ENCODE measurements at regions not wholly inside any gene's neighbourhood (a gene's known extent, or its start where the extent isn't known, plus 50 kb on each side); places are given as distances from the start of the nearest gene placed in this dataset.

GRCh38 chr4:177064729-177065394 is 244.8 kb upstream of the NEIL3 start:
- no peak for DNase-seq (ENCODE audit: low spot score in 2 of 2)

GRCh38 chr4:177066746-177067145 is 242.9 kb upstream of the NEIL3 start:
- Mint-ChIP-seq H3K27me3 (no peaks in the 10 kb centered on the region), H3K27ac (no peak overlapping the region), H3K4me3 (no peak overlapping the region), H3K4me1 (no peaks in the 10 kb centered on the region), H3K36me3 (no peaks in the 10 kb centered on the region), H3K9me3 (peaks cover 3% of the 10 kb centered on the region)
- DNase-seq (ENCODE audit: low spot score in 2 of 2) (no peak), ATAC-seq (ENCODE audit: low read depth) (no peak)

More at GRCh38 chr4:177064729-177065394, 244.8 kb upstream of the NEIL3 start:
- no peaks in the 10 kb centered on the region for H3K36me3 Mint-ChIP-seq
- H3K27ac Mint-ChIP-seq, result no peak overlapping the region
- no peak for ATAC-seq (ENCODE audit: low read depth)
- no peaks in the 10 kb centered on the region for H3K4me1 Mint-ChIP-seq
- no peaks in the 10 kb centered on the region for H3K27me3 Mint-ChIP-seq
- peaks cover 3% of the 10 kb centered on the region for H3K9me3 Mint-ChIP-seq
- no peak overlapping the region for H3K4me3 Mint-ChIP-seq

- H3K4me1 Mint-ChIP-seq, result no peaks in the 10 kb centered on the region
- ATAC-seq (ENCODE audit: low read depth) (no peak), DNase-seq (ENCODE audit: low spot score in 2 of 2) (no peak)
- no peaks in the 10 kb centered on the region for H3K27me3 Mint-ChIP-seq
- no peaks in the 10 kb centered on the region for H3K36me3 Mint-ChIP-seq
- no peak overlapping the region for H3K4me3 Mint-ChIP-seq
- H3K9me3 Mint-ChIP-seq, result no peaks in the 10 kb centered on the region
- H3K27ac Mint-ChIP-seq, result no peak overlapping the region
These were observed 239.1 kb upstream of the NEIL3 start for GRCh38 chr4:177070533-177071058.

GRCh38 chr4:177077095-177077971 is 232.3 kb upstream of the NEIL3 start:
- no peaks in the 10 kb centered on the region for H3K27me3 Mint-ChIP-seq
- no peak for ATAC-seq (ENCODE audit: low read depth)
- H3K4me3 Mint-ChIP-seq, result no peak overlapping the region
- no peaks in the 10 kb centered on the region for H3K4me1 Mint-ChIP-seq
- DNase-seq (ENCODE audit: low spot score in 2 of 2), result no peak
- no peak overlapping the region for H3K27ac Mint-ChIP-seq
- no peaks in the 10 kb centered on the region for H3K9me3 Mint-ChIP-seq
- no peaks in the 10 kb centered on the region for H3K36me3 Mint-ChIP-seq

GRCh38 chr4:177079327-177079726 is 230.3 kb upstream of the NEIL3 start:
- Mint-ChIP-seq H3K36me3 (no peaks in the 10 kb centered on the region), H3K4me3 (no peak overlapping the region), H3K27ac (no peak overlapping the region), H3K27me3 (no peaks in the 10 kb centered on the region), H3K4me1 (no peaks in the 10 kb centered on the region), H3K9me3 (no peaks in the 10 kb centered on the region)
- DNase-seq (ENCODE audit: low spot score in 2 of 2) (no peak), ATAC-seq (ENCODE audit: low read depth) (no peak)

GRCh38 chr4:177080388-177080787 is 229.3 kb upstream of the NEIL3 start:
- Mint-ChIP-seq H3K27me3 (no peaks in the 10 kb centered on the region), H3K27ac (no peak overlapping the region), H3K36me3 (no peaks in the 10 kb centered on the region), H3K9me3 (no peaks in the 10 kb centered on the region), H3K4me1 (no peaks in the 10 kb centered on the region), H3K4me3 (no peak overlapping the region)
- DNase-seq (ENCODE audit: low spot score in 2 of 2) (no peak), ATAC-seq (ENCODE audit: low read depth) (no peak)

GRCh38 chr4:177087060-177087459 is 222.6 kb upstream of the NEIL3 start:
- Mint-ChIP-seq H3K27me3 (no peaks in the 10 kb centered on the region), H3K27ac (no peak overlapping the region), H3K36me3 (no peaks in the 10 kb centered on the region), H3K4me3 (no peak overlapping the region), H3K4me1 (no peaks in the 10 kb centered on the region), H3K9me3 (no peaks in the 10 kb centered on the region)
- ATAC-seq (ENCODE audit: low read depth), result no peak
- DNase-seq (ENCODE audit: low spot score in 2 of 2), result no peak

- DNase-seq (ENCODE audit: low spot score in 2 of 2) (no peak), ATAC-seq (ENCODE audit: low read depth) (no peak)
- Mint-ChIP-seq H3K27me3 (no peaks in the 10 kb centered on the region), H3K27ac (no peak overlapping the region), H3K4me1 (no peaks in the 10 kb centered on the region), H3K36me3 (no peaks in the 10 kb centered on the region), H3K4me3 (no peak overlapping the region), H3K9me3 (no peaks in the 10 kb centered on the region)
These were observed 222.2 kb upstream of the NEIL3 start for GRCh38 chr4:177087499-177087898.

- Mint-ChIP-seq H3K9me3 (no peaks in the 10 kb centered on the region), H3K27me3 (no peaks in the 10 kb centered on the region), H3K36me3 (no peaks in the 10 kb centered on the region), H3K4me1 (no peaks in the 10 kb centered on the region), H3K27ac (no peak overlapping the region), H3K4me3 (no peak overlapping the region)
- DNase-seq (ENCODE audit: low spot score in 2 of 2) (no peak), ATAC-seq (ENCODE audit: low read depth) (no peak)
These were observed 218.2 kb upstream of the NEIL3 start for GRCh38 chr4:177091515-177091914.

GRCh38 chr4:177092807-177093206 is 216.9 kb upstream of the NEIL3 start:
- H3K4me3 Mint-ChIP-seq, result no peak overlapping the region
- H3K27ac Mint-ChIP-seq, result no peak overlapping the region
- no peaks in the 10 kb centered on the region for H3K4me1 Mint-ChIP-seq
- ATAC-seq (ENCODE audit: low read depth) (no peak), DNase-seq (ENCODE audit: low spot score in 2 of 2) (no peak)
- H3K36me3 Mint-ChIP-seq, result no peaks in the 10 kb centered on the region
- H3K27me3 Mint-ChIP-seq, result no peaks in the 10 kb centered on the region
- no peaks in the 10 kb centered on the region for H3K9me3 Mint-ChIP-seq

- Mint-ChIP-seq H3K36me3 (no peaks in the 10 kb centered on the region), H3K4me3 (no peak overlapping the region), H3K27me3 (no peaks in the 10 kb centered on the region), H3K27ac (no peak overlapping the region), H3K9me3 (no peaks in the 10 kb centered on the region), H3K4me1 (no peaks in the 10 kb centered on the region)
- ATAC-seq (ENCODE audit: low read depth) (no peak), DNase-seq (ENCODE audit: low spot score in 2 of 2) (no peak)
These were observed 215.7 kb upstream of the NEIL3 start for GRCh38 chr4:177093964-177094363.

GRCh38 chr4:177097291-177097690 is 212.4 kb upstream of the NEIL3 start:
- no peak for ATAC-seq (ENCODE audit: low read depth)
- Mint-ChIP-seq H3K27me3 (no peaks in the 10 kb centered on the region), H3K36me3 (no peaks in the 10 kb centered on the region), H3K27ac (no peak overlapping the region), H3K4me1 (no peaks in the 10 kb centered on the region), H3K4me3 (no peak overlapping the region), H3K9me3 (no peaks in the 10 kb centered on the region)
- no peak for DNase-seq (ENCODE audit: low spot score in 2 of 2)

GRCh38 chr4:177099211-177099610 is 210.5 kb upstream of the NEIL3 start:
- H3K27ac Mint-ChIP-seq, result no peak overlapping the region
- H3K4me1 Mint-ChIP-seq, result no peaks in the 10 kb centered on the region
- H3K36me3 Mint-ChIP-seq, result no peaks in the 10 kb centered on the region
- H3K9me3 Mint-ChIP-seq, result no peaks in the 10 kb centered on the region
- H3K4me3 Mint-ChIP-seq, result no peak overlapping the region
- ATAC-seq (ENCODE audit: low read depth), result no peak
- H3K27me3 Mint-ChIP-seq, result no peaks in the 10 kb centered on the region
- no peak for DNase-seq (ENCODE audit: low spot score in 2 of 2)

- H3K27me3 Mint-ChIP-seq, result no peaks in the 10 kb centered on the region
- DNase-seq (ENCODE audit: low spot score in 2 of 2) (no peak), ATAC-seq (ENCODE audit: low read depth) (no peak)
- H3K36me3 Mint-ChIP-seq, result no peaks in the 10 kb centered on the region
- H3K27ac Mint-ChIP-seq, result no peak overlapping the region
- no peak overlapping the region for H3K4me3 Mint-ChIP-seq
- no peaks in the 10 kb centered on the region for H3K9me3 Mint-ChIP-seq
- H3K4me1 Mint-ChIP-seq, result no peaks in the 10 kb centered on the region
These were observed 209.4 kb upstream of the NEIL3 start for GRCh38 chr4:177100307-177100706.

Data from memory B cell (primary cell).